ENCODE measurements at regions not wholly inside any gene's neighbourhood (a gene's known extent, or its start where the extent isn't known, plus 50 kb on each side); places are given as distances from the start of the nearest gene placed in this dataset.

GRCh38 chr9:22288661-22289060 lies 158.0 kb upstream of the DMRTA1 start:
- no peak for DNase-seq

GRCh38 chr9:22307013-22307711 lies 139.5 kb upstream of the DMRTA1 start:
- DNase-seq: peak; percentile 40 to 52 (median 48)

GRCh38 chr9:22308177-22308576 lies 138.4 kb upstream of the DMRTA1 start:
- DNase-seq: no peak

GRCh38 chr9:22316645-22317044 lies 130.0 kb upstream of the DMRTA1 start:
- no peak for DNase-seq

- DNase-seq: no peak
Observed at GRCh38 chr9:22331533-22331932, 115.1 kb upstream of the DMRTA1 start.

- DNase-seq: no peak
Observed at GRCh38 chr9:22332202-22332601, 114.4 kb upstream of the DMRTA1 start.

GRCh38 chr9:22337261-22337660 lies 109.4 kb upstream of the DMRTA1 start:
- no peak for DNase-seq

GRCh38 chr9:22342491-22343217 lies 104.0 kb upstream of the DMRTA1 start:
- DNase-seq: no peak

GRCh38 chr9:22343218-22343611 lies 103.4 kb upstream of the DMRTA1 start:
- DNase-seq: no peak

- no peak for DNase-seq
Observed at GRCh38 chr9:22354699-22355384, 91.8 kb upstream of the DMRTA1 start.

GRCh38 chr9:22356985-22357384 lies 89.6 kb upstream of the DMRTA1 start:
- no peak for DNase-seq

GRCh38 chr9:22363421-22363887 lies 83.2 kb upstream of the DMRTA1 start:
- no peak for DNase-seq

GRCh38 chr9:22373636-22374035 lies 73.0 kb upstream of the DMRTA1 start:
- DNase-seq: no peak

GRCh38 chr9:22374051-22374450 lies 72.6 kb upstream of the DMRTA1 start:
- DNase-seq: no peak

GRCh38 chr9:22379272-22379671 lies 67.4 kb upstream of the DMRTA1 start:
- DNase-seq: no peak

GRCh38 chr9:22381170-22381569 lies 65.5 kb upstream of the DMRTA1 start:
- no peak for DNase-seq

- no peak for DNase-seq
Observed at GRCh38 chr9:22382331-22382730, 64.3 kb upstream of the DMRTA1 start.

GRCh38 chr9:22383718-22384117 lies 62.9 kb upstream of the DMRTA1 start:
- DNase-seq: no peak

- DNase-seq: no peak
Observed at GRCh38 chr9:22389271-22389670, 57.4 kb upstream of the DMRTA1 start.

- DNase-seq: no peak
Observed at GRCh38 chr9:22392523-22392922, 54.1 kb upstream of the DMRTA1 start.

- DNase-seq: no peak
Observed at GRCh38 chr9:22395687-22396141, 50.9 kb upstream of the DMRTA1 start.

All from suppressor macrophage (primary cell).